PC-9 (cell line): ENCODE measurements at regions not wholly inside any gene's neighbourhood (a gene's known extent, or its start where the extent isn't known, plus 50 kb on each side); places are given as distances from the start of the nearest gene placed in this dataset.

Experiments used
- BruUV-seq: library from RNA; stranded (reverse); fragments of 400-500 nt; replicated peaks from 2 replicates; lab custom pipeline; 2021; lab: Mats Ljungman, UMichigan
- CTCF ChIA-PET: fragments of 300-600 bp; sonication (Branson Sonifier 250); formaldehyde crosslinking; loops from one replicate; lab custom pipeline; 2022; ENCODE audit warnings: antibody characterized with exemption; lab: Charles Lee
- POLR2A ChIA-PET: fragments of 300-600 bp; sonication (Branson Sonifier 250); formaldehyde crosslinking; loops from one replicate; lab custom pipeline; 2022; ENCODE audit warnings: antibody characterized with exemption; ENCODE audit not compliant: unreplicated experiment; lab: Charles Lee
- DNase-seq, 2 experiments: peaks; one replicate each; pipeline versions ENCODE4 v3.0.0 to v3.0.0-alpha.2; 2015 to 2022; ENCODE audit warnings: mixed read lengths in 1 of 2
- H2AFZ ChIP-seq: fragments of 200-600 bp; sonication (generic); 2 replicates; pipeline ENCODE4 v1.8.1; 2017; ENCODE audit warnings: antibody characterized with exemption
- H3F3A ChIP-seq: fragments of 200-600 bp; sonication (generic); 2 replicates; pipeline ENCODE4 v1.8.1; 2017; ENCODE audit warnings: antibody characterized with exemption, mild to moderate bottlenecking, low read depth; ENCODE audit not compliant: insufficient read depth
- H3K27ac ChIP-seq: fragments of 200-600 bp; sonication (generic); 2 replicates; pipeline ENCODE4 v1.6.1; 2016; ENCODE audit warnings: mixed run types
- H3K27me3 ChIP-seq: fragments of 200-600 bp; sonication (generic); 2 replicates; pipeline ENCODE4 v1.6.1; 2016; ENCODE audit warnings: low read depth, mixed run types; ENCODE audit not compliant: insufficient read depth
- H3K36me3 ChIP-seq: fragments of 200-600 bp; sonication (generic); 2 replicates; pipeline ENCODE4 v1.6.1; 2016; ENCODE audit warnings: low read depth, mixed run types
- H3K4me1 ChIP-seq: fragments of 200-600 bp; sonication (generic); replicated peaks from 2 replicates; pipeline ENCODE4 v1.6.1; 2016; ENCODE audit warnings: mixed run types; ENCODE audit not compliant: insufficient read depth
- H3K4me2 ChIP-seq: fragments of 200-600 bp; sonication (generic); 2 replicates; pipeline ENCODE4 v1.6.1; 2017; ENCODE audit warnings: mixed run types
- H3K4me3 ChIP-seq: fragments of 200-600 bp; sonication (generic); 2 replicates; pipeline ENCODE4 v1.6.1; 2016; ENCODE audit warnings: mixed run types
- H3K79me2 ChIP-seq: fragments of 200-600 bp; sonication (generic); 2 replicates; pipeline ENCODE4 v1.6.1; 2017; ENCODE audit warnings: low read depth, mixed run types
- H3K9me2 ChIP-seq: fragments of 200-600 bp; sonication (generic); 2 replicates; pipeline ENCODE4 v1.8.1; 2017; ENCODE audit warnings: mild to moderate bottlenecking; ENCODE audit not compliant: insufficient read depth
- H3K9me3 ChIP-seq: fragments of 200-600 bp; sonication (generic); 2 replicates; pipeline ENCODE4 v1.8.1; 2016; ENCODE audit warnings: low read depth; ENCODE audit not compliant: insufficient read depth
- H4K20me1 ChIP-seq: fragments of 200-600 bp; sonication (generic); 2 replicates; pipeline ENCODE4 v1.8.1; 2017; ENCODE audit not compliant: insufficient read depth
- EZH2 ChIP-seq: fragments of 200-600 bp; sonication (generic); IDR thresholded peaks from 2 replicates; pipeline ENCODE4 v1.8.0; 2017; ENCODE audit warnings: antibody characterized with exemption, low read depth
- intact Hi-C: fragments of 100-400 bp; cut with micrococcal nuclease; formaldehyde crosslinking; loops from one replicate; pipeline ENCODE4 v1.10.0; 2022; ENCODE audit not compliant: unreplicated experiment
- TF ChIP-seq, protein P1 (sequence below): fragments of 200-600 bp; sonication (generic); conservative IDR thresholded peaks from 2 replicates; pipeline ENCODE4 v1.6.1; 2017; ENCODE audit warnings: mixed run types, antibody characterized with exemption, mild to moderate bottlenecking, moderate library complexity

- Histone ChIP-seq H3K27me3 (no peaks in the 10 kb centered on the region), H3K36me3 (no peaks in the 10 kb centered on the region), H3K4me3 (no peak overlapping the region), H3K4me2 (no peak overlapping the region), H3K27ac (no peak overlapping the region), H4K20me1 (no peaks in the 10 kb centered on the region), H3K9me2 (no peaks in the 10 kb centered on the region), H3K4me1 (peaks cover 17% of the 10 kb centered on the region), H3K79me2 (no peaks in the 10 kb centered on the region), H3F3A (peaks cover 10% of the 10 kb centered on the region), H3K9me3 (no peaks in the 10 kb centered on the region), H2AFZ (no peak overlapping the region)
- intact Hi-C loops: no loop called here
- BruUV-seq: no TSS peak
- no peak for TF ChIP-seq EZH2
- TF ChIP-seq, protein P1, sequence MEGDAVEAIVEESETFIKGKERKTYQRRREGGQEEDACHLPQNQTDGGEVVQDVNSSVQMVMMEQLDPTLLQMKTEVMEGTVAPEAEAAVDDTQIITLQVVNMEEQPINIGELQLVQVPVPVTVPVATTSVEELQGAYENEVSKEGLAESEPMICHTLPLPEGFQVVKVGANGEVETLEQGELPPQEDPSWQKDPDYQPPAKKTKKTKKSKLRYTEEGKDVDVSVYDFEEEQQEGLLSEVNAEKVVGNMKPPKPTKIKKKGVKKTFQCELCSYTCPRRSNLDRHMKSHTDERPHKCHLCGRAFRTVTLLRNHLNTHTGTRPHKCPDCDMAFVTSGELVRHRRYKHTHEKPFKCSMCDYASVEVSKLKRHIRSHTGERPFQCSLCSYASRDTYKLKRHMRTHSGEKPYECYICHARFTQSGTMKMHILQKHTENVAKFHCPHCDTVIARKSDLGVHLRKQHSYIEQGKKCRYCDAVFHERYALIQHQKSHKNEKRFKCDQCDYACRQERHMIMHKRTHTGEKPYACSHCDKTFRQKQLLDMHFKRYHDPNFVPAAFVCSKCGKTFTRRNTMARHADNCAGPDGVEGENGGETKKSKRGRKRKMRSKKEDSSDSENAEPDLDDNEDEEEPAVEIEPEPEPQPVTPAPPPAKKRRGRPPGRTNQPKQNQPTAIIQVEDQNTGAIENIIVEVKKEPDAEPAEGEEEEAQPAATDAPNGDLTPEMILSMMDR: no peak
- no peak for DNase-seq
- CTCF ChIA-PET: no interaction called here
- POLR2A ChIA-PET: interaction anchor here (0.7 kb wide), 1 partner anchor 306 kb away, joined by 3 read pairs; no protein-coding TSS in a partner anchor
These were observed 177.4 kb upstream of the MAMLD1 start for GRCh38 chrX:150185766-150186165.

GRCh38 chrX:150192816-150193215, 170.3 kb upstream of the MAMLD1 start:
- H3K4me1 ChIP-seq: no peaks in the 10 kb centered on the region
- H3K4me2 ChIP-seq: no peak overlapping the region
- no peak overlapping the region for H3K4me3 ChIP-seq
- H3K27me3 ChIP-seq: no peaks in the 10 kb centered on the region
- CTCF ChIA-PET: no interaction called here
- no peaks in the 10 kb centered on the region for H4K20me1 ChIP-seq
- no peaks in the 10 kb centered on the region for H3K9me2 ChIP-seq
- H3F3A ChIP-seq: no peaks in the 10 kb centered on the region
- H3K27ac ChIP-seq: no peak overlapping the region
- H2AFZ ChIP-seq: no peak overlapping the region
- no TSS peak for BruUV-seq
- POLR2A ChIA-PET: no interaction called here
- no peaks in the 10 kb centered on the region for H3K79me2 ChIP-seq
- TF ChIP-seq EZH2: no peak
- TF ChIP-seq, protein P1: no peak
- no peaks in the 10 kb centered on the region for H3K36me3 ChIP-seq
- intact Hi-C loops: no loop called here
- no peaks in the 10 kb centered on the region for H3K9me3 ChIP-seq
- DNase-seq: no peak

DNA sequence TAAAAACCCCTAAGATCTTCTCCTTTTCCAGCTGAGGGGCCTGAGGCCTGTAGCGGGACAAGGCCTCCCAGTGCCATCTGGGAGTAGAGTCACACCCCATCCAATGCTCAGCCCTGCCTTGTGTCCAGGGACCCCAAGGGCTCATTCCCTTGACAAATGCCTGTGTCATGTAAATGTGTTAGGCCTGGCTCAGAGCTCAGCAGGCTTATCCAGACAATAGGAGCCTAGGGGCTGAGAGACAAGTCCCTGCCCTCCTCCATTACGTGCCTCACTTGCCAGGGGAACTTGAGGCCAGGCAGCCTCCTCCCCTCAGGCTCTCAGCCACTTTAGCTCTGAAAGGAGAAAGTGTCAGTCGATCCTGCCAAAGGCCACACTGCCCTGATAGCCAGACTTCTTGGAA, 166.8 kb upstream of the MAMLD1 start:
- H3K4me2 ChIP-seq: no peak overlapping the region
- no peaks in the 10 kb centered on the region for H3K79me2 ChIP-seq
- no peak overlapping the region for H2AFZ ChIP-seq
- no peaks in the 10 kb centered on the region for H3K27me3 ChIP-seq
- no peaks in the 10 kb centered on the region for H3K36me3 ChIP-seq
- POLR2A ChIA-PET: no interaction called here
- no peaks in the 10 kb centered on the region for H3K9me2 ChIP-seq
- no peak overlapping the region for H3K27ac ChIP-seq
- no peak for TF ChIP-seq EZH2
- TF ChIP-seq, protein P1: no peak
- CTCF ChIA-PET: no interaction called here
- H3K4me1 ChIP-seq: peaks cover 15% of the 10 kb centered on the region
- BruUV-seq: no TSS peak
- H3K4me3 ChIP-seq: no peak overlapping the region
- intact Hi-C loops: no loop called here
- H3K9me3 ChIP-seq: no peaks in the 10 kb centered on the region
- H3F3A ChIP-seq: peaks cover 7% of the 10 kb centered on the region; the same call in 1 of the 2 replicates
- DNase-seq: no peak
- no peaks in the 10 kb centered on the region for H4K20me1 ChIP-seq
